Left ventricle myocardium inferior (tissue), 1 donor: ENCODE measurements at regions not wholly inside any gene's neighbourhood (a gene's known extent, or its start where the extent isn't known, plus 50 kb on each side); places are given as distances from the start of the nearest gene placed in this dataset.

Source experiments
- DNase-seq: peaks from one replicate; pipeline ENCODE4 v3.0.0-alpha.2; 2020
- H3K27ac ChIP-seq: fragments of 200-600 bp; replicated peaks from 2 replicates; pipeline ENCODE4 v1.8.0; 2021
- H3K27me3 ChIP-seq: fragments of 200-600 bp; 2 replicates; pipeline ENCODE4 v1.8.0; 2021; ENCODE audit warnings: low read depth
- H3K36me3 ChIP-seq: fragments of 200-600 bp; 2 replicates; pipeline ENCODE4 v1.8.0; 2021
- H3K4me1 ChIP-seq: fragments of 200-600 bp; 2 replicates; pipeline ENCODE4 v1.8.0; 2021
- H3K4me3 ChIP-seq: fragments of 200-600 bp; 2 replicates; pipeline ENCODE4 v1.8.0; 2021; ENCODE audit warnings: mild to moderate bottlenecking, moderate library complexity
- H3K9me3 ChIP-seq: fragments of 200-600 bp; replicated peaks from 2 replicates; pipeline ENCODE4 v1.8.0; 2021
- CTCF ChIP-seq: fragments of 200-600 bp; IDR thresholded peaks from 2 replicates; pipeline ENCODE4 v1.8.0; 2021; ENCODE audit warnings: antibody characterized with exemption, mild to moderate bottlenecking, borderline replicate concordance
- intact Hi-C: fragments of 100-400 bp; cut with micrococcal nuclease; formaldehyde crosslinking; loops from one replicate; pipeline ENCODE4 v1.11.0; 2022
- donor health status: DM: no; HTN: yes; CAD: no; lungs with severe emphysema.

GRCh38 chr1:177585302-177586220 is 384.3 kb downstream of the SEC16B start:
- no peaks in the 10 kb centered on the region for H3K9me3 ChIP-seq
- H3K27me3 ChIP-seq = peaks cover 60% of the 10 kb centered on the region

GRCh38 chr1:177573901-177574300 is 396.0 kb downstream of the SEC16B start:
- no peak overlapping the region for H3K27ac ChIP-seq
- DNase-seq = no peak
- TF ChIP-seq CTCF = no peak
- H3K4me1 ChIP-seq = no peaks in the 10 kb centered on the region
- intact Hi-C loops = no loop called here
- H3K27me3 ChIP-seq = peaks cover 60% of the 10 kb centered on the region
- H3K9me3 ChIP-seq = no peaks in the 10 kb centered on the region
- H3K36me3 ChIP-seq = no peaks in the 10 kb centered on the region
- H3K4me3 ChIP-seq = no peak overlapping the region

More at GRCh38 chr1:177585302-177586220, 384.3 kb downstream of the SEC16B start:
- Histone ChIP-seq H3K4me1 (no peaks in the 10 kb centered on the region), H3K36me3 (no peaks in the 10 kb centered on the region), H3K27ac (no peak overlapping the region), H3K4me3 (no peak overlapping the region)
- no peak for TF ChIP-seq CTCF
- no peak for DNase-seq
- intact Hi-C loops = no loop called here

GRCh38 chr1:177571485-177572076 is 398.3 kb downstream of the SEC16B start:
- DNase-seq = no peak

GRCh38 chr1:177571076-177571475 is 398.8 kb downstream of the SEC16B start:
- DNase-seq = no peak
- no peaks in the 10 kb centered on the region for H3K9me3 ChIP-seq
- intact Hi-C loops = no loop called here
- no peaks in the 10 kb centered on the region for H3K4me1 ChIP-seq
- H3K27ac ChIP-seq = no peak overlapping the region
- no peak for TF ChIP-seq CTCF
- H3K36me3 ChIP-seq = no peaks in the 10 kb centered on the region
- peaks cover 71% of the 10 kb centered on the region for H3K27me3 ChIP-seq
- no peak overlapping the region for H3K4me3 ChIP-seq

More at GRCh38 chr1:177571485-177572076, 398.3 kb downstream of the SEC16B start:
- Histone ChIP-seq H3K9me3 (no peaks in the 10 kb centered on the region), H3K27me3 (peaks cover 66% of the 10 kb centered on the region), H3K36me3 (no peaks in the 10 kb centered on the region), H3K4me3 (no peak overlapping the region), H3K4me1 (no peaks in the 10 kb centered on the region), H3K27ac (no peak overlapping the region)
- intact Hi-C loops = no loop called here
- no peak for TF ChIP-seq CTCF

GRCh38 chr1:177569476-177569875 is 398.7 kb downstream of the BRINP2 start:
- H3K4me3 ChIP-seq = no peak overlapping the region
- DNase-seq = no peak
- no peaks in the 10 kb centered on the region for H3K36me3 ChIP-seq
- peaks cover 57% of the 10 kb centered on the region for H3K27me3 ChIP-seq
- H3K9me3 ChIP-seq = no peaks in the 10 kb centered on the region
- no peak for TF ChIP-seq CTCF
- H3K4me1 ChIP-seq = no peaks in the 10 kb centered on the region
- no peak overlapping the region for H3K27ac ChIP-seq
- intact Hi-C loops = no loop called here
